ENCODE measurements at regions not wholly inside any gene's neighbourhood (a gene's known extent, or its start where the extent isn't known, plus 50 kb on each side); places are given as distances from the start of the nearest gene placed in this dataset.

DNA sequence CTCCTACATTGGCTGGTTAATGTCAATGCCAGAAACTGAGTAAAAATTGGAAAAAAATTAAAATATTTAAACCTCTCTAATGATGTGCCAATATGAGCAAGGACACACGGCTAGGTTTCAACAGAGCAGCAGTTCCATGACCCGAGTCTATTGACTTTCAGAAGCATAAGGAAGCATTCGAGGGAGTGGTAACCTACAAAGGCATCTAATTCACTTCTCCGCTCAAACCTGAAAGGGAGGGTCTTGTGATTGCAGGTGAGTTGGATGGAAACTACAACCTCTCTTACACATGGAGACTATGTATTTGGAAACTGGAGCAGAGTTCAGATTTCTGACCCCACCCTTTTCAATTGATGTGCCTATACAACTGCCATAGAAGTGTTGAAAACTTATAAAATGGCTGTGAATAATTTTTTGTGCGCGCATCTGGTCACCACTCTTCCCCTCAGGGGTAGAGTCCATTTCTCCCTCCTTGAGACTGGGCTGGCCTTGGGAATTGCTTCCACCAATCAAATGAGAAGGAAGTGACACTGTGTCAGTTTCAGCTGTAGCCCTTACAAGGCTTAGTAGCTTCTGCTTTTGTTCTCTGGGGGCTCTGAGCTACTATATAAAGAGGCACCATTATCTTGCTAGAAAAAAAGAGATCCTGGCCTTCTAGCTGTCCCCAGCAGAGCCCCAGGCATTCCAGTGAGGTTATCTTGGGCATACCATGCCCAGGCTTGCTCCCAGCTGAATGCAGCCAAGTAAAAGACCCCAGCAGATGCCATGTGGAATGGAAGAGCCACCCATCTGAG is 278.0 kb downstream of the EPHA4 start:
- no peak overlapping the region for H3K4me3 ChIP-seq (ENCODE audit: low read depth, low read length)
- TF ChIP-seq, protein P1, sequence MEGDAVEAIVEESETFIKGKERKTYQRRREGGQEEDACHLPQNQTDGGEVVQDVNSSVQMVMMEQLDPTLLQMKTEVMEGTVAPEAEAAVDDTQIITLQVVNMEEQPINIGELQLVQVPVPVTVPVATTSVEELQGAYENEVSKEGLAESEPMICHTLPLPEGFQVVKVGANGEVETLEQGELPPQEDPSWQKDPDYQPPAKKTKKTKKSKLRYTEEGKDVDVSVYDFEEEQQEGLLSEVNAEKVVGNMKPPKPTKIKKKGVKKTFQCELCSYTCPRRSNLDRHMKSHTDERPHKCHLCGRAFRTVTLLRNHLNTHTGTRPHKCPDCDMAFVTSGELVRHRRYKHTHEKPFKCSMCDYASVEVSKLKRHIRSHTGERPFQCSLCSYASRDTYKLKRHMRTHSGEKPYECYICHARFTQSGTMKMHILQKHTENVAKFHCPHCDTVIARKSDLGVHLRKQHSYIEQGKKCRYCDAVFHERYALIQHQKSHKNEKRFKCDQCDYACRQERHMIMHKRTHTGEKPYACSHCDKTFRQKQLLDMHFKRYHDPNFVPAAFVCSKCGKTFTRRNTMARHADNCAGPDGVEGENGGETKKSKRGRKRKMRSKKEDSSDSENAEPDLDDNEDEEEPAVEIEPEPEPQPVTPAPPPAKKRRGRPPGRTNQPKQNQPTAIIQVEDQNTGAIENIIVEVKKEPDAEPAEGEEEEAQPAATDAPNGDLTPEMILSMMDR (IDR thresholded peaks at IDR 0.05; ENCODE audit: insufficient read depth, low read depth, low read length): no peak
- DNase-seq (ENCODE audit: low read depth): no peak

DNA sequence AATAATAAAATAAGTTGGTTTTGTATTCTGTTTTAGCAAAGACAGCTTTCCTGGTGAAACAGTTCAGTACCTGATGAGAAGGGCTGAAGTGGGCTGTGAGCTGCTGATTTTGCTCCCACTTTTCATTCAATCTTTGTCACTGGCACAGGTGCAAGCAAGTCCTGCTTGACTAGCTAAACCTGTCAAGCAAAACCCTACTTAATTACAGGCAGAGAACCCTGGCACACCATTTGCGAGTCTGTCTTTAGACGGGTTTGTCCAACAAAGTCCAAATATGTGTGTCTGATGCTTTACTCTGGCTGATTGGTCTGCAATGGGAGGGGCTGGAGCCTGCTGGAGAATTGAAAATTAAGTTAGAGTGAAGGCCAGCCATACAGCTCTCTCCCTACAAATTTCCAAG is 267.2 kb downstream of the EPHA4 start:
- TF ChIP-seq, protein P1 (IDR thresholded peaks at IDR 0.05; ENCODE audit: insufficient read depth, low read depth, low read length): no peak
- DNase-seq (ENCODE audit: low read depth): no peak
- H3K4me3 ChIP-seq (ENCODE audit: low read depth, low read length): no peak overlapping the region

DNA sequence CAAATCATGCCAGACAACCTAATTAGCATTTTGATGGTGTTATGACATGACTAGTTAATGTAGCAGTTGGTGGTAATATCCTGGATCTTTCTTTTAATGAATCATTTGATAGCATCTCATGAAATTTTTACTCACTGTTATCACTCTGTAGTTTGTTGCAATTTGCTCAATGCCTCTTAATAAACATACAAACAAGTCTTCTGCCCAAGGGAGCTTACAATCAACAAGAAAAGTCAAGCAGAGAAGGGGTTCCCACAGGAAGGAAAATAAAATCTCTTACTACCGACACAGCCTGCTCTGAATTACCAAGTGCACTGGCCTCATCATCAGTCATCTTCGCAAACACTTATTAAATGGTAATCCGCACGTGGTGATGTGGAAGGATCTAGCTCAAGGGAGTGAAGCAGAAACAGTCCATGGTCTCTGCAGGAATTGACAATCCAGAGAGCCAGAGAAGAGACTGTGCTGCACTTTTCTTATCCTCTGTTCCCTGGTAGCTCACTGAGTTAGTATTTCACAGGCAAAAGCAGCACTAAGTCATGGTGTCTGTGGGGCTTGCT is 263.5 kb downstream of the EPHA4 start:
- TF ChIP-seq, protein P1 (IDR thresholded peaks at IDR 0.05; ENCODE audit: insufficient read depth, low read depth, low read length): no peak
- no peak overlapping the region for H3K4me3 ChIP-seq (ENCODE audit: low read depth, low read length)
- DNase-seq (ENCODE audit: low read depth): no peak

DNA sequence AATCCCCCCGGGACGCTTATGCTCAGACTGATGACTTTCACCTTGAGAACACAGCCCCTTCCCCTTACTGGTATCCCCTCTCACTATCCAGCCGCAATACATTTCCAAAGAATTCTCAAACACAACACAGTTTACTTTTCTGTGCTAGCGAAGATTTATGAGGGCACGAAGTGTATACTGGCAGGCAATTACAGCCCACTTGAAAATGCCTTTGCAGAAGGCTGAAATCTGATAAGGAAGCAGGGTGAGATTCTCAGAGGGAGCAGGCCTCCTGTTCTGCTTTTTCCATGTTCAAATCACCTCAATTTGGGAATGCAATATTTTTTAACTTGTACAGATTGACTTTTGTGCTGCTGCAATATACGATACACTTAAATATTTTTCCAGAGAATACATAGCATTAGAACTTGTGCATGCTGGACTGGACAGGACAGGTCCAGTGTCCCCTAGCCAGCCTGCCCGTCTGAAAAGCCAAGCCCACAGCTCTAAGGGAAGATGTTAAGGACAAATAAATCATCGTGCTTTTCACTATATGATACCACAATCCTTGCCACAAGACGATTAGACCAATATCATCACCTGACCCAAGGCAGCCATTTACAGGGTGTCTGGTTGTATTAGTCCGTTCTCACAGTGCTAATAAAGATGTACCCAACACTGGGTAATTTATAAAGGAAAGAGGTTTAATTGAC is 262.1 kb downstream of the EPHA4 start:
- TF ChIP-seq, protein P1 (IDR thresholded peaks at IDR 0.05; ENCODE audit: insufficient read depth, low read depth, low read length): no peak
- no peak overlapping the region for H3K4me3 ChIP-seq (ENCODE audit: low read depth, low read length)
- DNase-seq (ENCODE audit: low read depth): no peak

DNA sequence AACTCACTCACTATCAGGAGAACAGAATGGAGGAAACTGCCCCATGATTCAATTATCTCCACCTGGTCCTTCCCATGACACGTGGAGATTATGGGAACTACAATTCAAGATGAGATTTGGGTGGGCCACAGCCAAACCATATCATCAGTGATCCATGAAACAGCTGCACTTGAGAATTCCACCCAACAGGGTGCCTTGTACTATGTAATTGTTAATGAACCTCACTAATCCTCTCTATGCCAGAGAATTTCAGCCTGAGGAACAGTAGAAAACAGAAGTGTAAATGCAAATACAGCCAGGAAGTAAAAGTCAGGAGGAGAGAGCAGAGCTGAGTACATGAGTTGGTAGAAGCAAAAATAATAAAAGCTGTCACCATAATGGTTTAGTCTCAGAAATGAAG is 261.4 kb downstream of the EPHA4 start:
- no peak for DNase-seq (ENCODE audit: low read depth)
- H3K4me3 ChIP-seq (ENCODE audit: low read depth, low read length): no peak overlapping the region
- TF ChIP-seq, protein P1 (IDR thresholded peaks at IDR 0.05; ENCODE audit: insufficient read depth, low read depth, low read length): no peak

DNA sequence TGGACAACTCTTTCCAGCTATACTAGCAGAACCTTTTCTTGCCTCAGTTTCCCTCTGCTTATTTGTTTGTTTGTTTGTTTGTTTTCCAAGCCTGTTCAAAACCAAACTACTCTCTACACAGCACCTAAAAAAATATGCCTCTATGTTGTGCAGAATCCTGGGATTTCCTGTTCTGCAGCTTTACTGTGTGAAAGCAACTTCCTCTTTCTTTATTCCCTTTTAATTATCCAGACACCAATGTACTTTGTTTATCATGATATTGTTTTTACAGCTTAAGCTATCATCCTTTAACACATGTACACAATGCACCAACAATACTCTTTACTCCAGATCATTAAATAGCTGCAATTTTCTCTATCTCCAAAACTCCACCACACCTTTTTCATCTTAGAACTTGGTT is 259.5 kb downstream of the EPHA4 start:
- no peak overlapping the region for H3K4me3 ChIP-seq (ENCODE audit: low read depth, low read length)
- DNase-seq (ENCODE audit: low read depth): no peak
- TF ChIP-seq, protein P1 (IDR thresholded peaks at IDR 0.05; ENCODE audit: insufficient read depth, low read depth, low read length): no peak
